MCF 10A (cell line): ENCODE measurements at regions not wholly inside any gene's neighbourhood (a gene's known extent, or its start where the extent isn't known, plus 50 kb on each side); places are given as distances from the start of the nearest gene placed in this dataset.

Source experiments
- BruUV-seq: library from RNA; stranded (reverse); fragments of 400-500 nt; replicated peaks from 2 replicates; lab custom pipeline; 2021; lab: Mats Ljungman, UMichigan
- CTCF ChIA-PET: fragments of 300-600 bp; sonication (Branson Sonifier 250); formaldehyde crosslinking; extraction: SDS; loops from one replicate; lab custom pipeline; 2021; ENCODE audit warnings: antibody characterized with exemption, inconsistent platforms; lab: Yijun Ruan, JAX
- POLR2A ChIA-PET: fragments of 300-600, 350-650 bp; sonication (Branson Sonifier 250); formaldehyde crosslinking; extraction: SDS; loops from one replicate; lab custom pipeline; 2020; ENCODE audit warnings: antibody characterized with exemption, inconsistent platforms; lab: Yijun Ruan, JAX
- DNase-seq: peaks from one replicate; pipeline ENCODE4 v3.0.0-alpha.2; 2018; ENCODE audit not compliant: unreplicated experiment
- H3K27ac Mint-ChIP-seq: one replicate; pipeline ENCODE4 v1.8.0; 2022; ENCODE audit warnings: mild to moderate bottlenecking, low read depth, mixed read lengths; ENCODE audit not compliant: unreplicated experiment
- H3K27me3 Mint-ChIP-seq: one replicate; pipeline ENCODE4 v1.8.0; 2022; ENCODE audit warnings: mixed read lengths; ENCODE audit not compliant: insufficient read depth, unreplicated experiment
- H3K36me3 Mint-ChIP-seq: one replicate; pipeline ENCODE4 v1.8.0; 2022; ENCODE audit warnings: mild to moderate bottlenecking, moderate library complexity, mixed read lengths; ENCODE audit not compliant: insufficient read depth, unreplicated experiment
- H3K4me1 Mint-ChIP-seq: one replicate; pipeline ENCODE4 v1.8.0; 2022; ENCODE audit warnings: mixed read lengths; ENCODE audit not compliant: insufficient read depth, unreplicated experiment
- H3K4me3 Mint-ChIP-seq: one replicate; pipeline ENCODE4 v1.8.0; 2022; ENCODE audit warnings: mild to moderate bottlenecking, moderate library complexity, mixed read lengths; ENCODE audit not compliant: unreplicated experiment
- H3K9me3 Mint-ChIP-seq: one replicate; pipeline ENCODE4 v1.8.0; 2022; ENCODE audit warnings: mixed read lengths; ENCODE audit not compliant: unreplicated experiment
- CTCF ChIP-seq: fragments of 200-600 bp; IDR thresholded peaks from one replicate; pipeline ENCODE4 v1.8.0; 2022; ENCODE audit warnings: antibody characterized with exemption, mild to moderate bottlenecking; ENCODE audit not compliant: unreplicated experiment
- intact Hi-C: fragments of 100-400 bp; cut with micrococcal nuclease; formaldehyde crosslinking; loops from 2 replicates; pipeline ENCODE4 v1.14.1; 2022

GRCh38 chr2:21915201-21915600 lies 791.4 kb downstream of the TDRD15 start:
- intact Hi-C loops = no loop called here
- no peak overlapping the region for H3K4me3 Mint-ChIP-seq
- no peaks in the 10 kb centered on the region for H3K36me3 Mint-ChIP-seq
- no peaks in the 10 kb centered on the region for H3K27me3 Mint-ChIP-seq
- no peak for TF ChIP-seq CTCF
- ChIA-PET POLR2A (no interaction called here), CTCF (interaction anchor here (0.6 kb wide), 1 partner anchor 83 kb away, joined by 3 read pairs; no protein-coding TSS in a partner anchor)
- no peak overlapping the region for H3K27ac Mint-ChIP-seq
- no peaks in the 10 kb centered on the region for H3K4me1 Mint-ChIP-seq
- H3K9me3 Mint-ChIP-seq = peaks cover 16% of the 10 kb centered on the region
- BruUV-seq = no TSS peak
- DNase-seq = no peak

- intact Hi-C loops = no loop called here
- peaks cover 14% of the 10 kb centered on the region for H3K9me3 Mint-ChIP-seq
- H3K4me3 Mint-ChIP-seq = no peak overlapping the region
- no peaks in the 10 kb centered on the region for H3K27me3 Mint-ChIP-seq
- peak; percentile 9 for DNase-seq
- no peak overlapping the region for H3K27ac Mint-ChIP-seq
- ChIA-PET POLR2A (no interaction called here), CTCF (no interaction called here)
- TF ChIP-seq CTCF = no peak
- BruUV-seq = no TSS peak
- H3K36me3 Mint-ChIP-seq = no peaks in the 10 kb centered on the region
- H3K4me1 Mint-ChIP-seq = no peaks in the 10 kb centered on the region
Observed at GRCh38 chr2:21916934-21917522, 793.3 kb downstream of the TDRD15 start.

- no TSS peak for BruUV-seq
- CTCF ChIA-PET = no interaction called here
- no peak for DNase-seq
Observed at GRCh38 chr2:21920721-21921120, 797.0 kb downstream of the TDRD15 start.

More at GRCh38 chr2:21920721-21921120, 797.0 kb downstream of the TDRD15 start:
- TF ChIP-seq CTCF = no peak
- no peak overlapping the region for H3K4me3 Mint-ChIP-seq
- H3K36me3 Mint-ChIP-seq = no peaks in the 10 kb centered on the region
- H3K4me1 Mint-ChIP-seq = no peaks in the 10 kb centered on the region
- POLR2A ChIA-PET = no interaction called here
- peaks cover 22% of the 10 kb centered on the region for H3K9me3 Mint-ChIP-seq
- H3K27me3 Mint-ChIP-seq = no peaks in the 10 kb centered on the region
- no peak overlapping the region for H3K27ac Mint-ChIP-seq
- intact Hi-C loops = no loop called here
